ENCODE measurements at regions not wholly inside any gene's neighbourhood (a gene's known extent, or its start where the extent isn't known, plus 50 kb on each side); places are given as distances from the start of the nearest gene placed in this dataset.

DNA sequence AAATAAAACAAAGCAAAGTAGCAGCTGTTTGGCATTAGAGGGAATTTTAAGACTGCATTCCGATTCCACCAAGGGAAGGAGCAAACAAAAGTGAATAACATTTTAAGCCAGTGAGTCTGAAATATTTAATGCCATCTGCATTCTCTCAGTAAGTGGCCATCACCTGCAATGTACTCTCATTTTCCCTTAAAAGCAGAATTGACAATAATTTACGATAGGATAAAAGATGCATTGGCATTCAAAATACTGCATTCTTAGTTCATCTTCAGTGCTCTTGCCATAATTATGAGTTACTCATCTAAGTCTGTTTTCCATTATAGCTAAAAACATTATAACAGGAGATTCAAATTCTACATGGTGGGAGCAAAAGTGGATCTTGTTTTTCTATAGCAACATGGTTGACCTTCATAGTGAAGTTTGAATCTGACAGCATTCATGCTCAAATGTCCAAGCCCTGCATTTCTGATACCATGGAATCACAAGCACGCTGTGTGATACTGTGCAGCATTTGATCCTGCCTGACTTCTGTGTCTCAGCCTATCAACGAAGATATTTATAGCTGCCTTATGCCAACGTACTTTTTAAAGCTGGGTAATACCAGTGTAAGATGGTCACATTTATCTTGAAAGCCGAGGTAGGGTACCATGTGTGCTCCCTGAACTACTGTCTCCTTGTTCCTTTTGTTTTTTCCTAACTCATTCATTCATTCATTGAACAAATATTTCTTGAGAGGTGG is 355.3 kb upstream of the IGFBP7 start:
- Mint-ChIP-seq H3K27ac (no peak overlapping the region), H3K27me3 (ENCODE audit: low read depth in 3 of 3) (peaks cover 0 to 2% (median 2%) of the 10 kb centered on the region in 3 donors), H3K36me3 (no peaks in the 10 kb centered on the region), H3K4me3 (no peak overlapping the region), H3K4me1 (no peaks in the 10 kb centered on the region), H3K9me3 (peaks cover 0 to 6% (median under 1%) of the 10 kb centered on the region in 6 donors)
- DNase-seq, result no peak

DNA sequence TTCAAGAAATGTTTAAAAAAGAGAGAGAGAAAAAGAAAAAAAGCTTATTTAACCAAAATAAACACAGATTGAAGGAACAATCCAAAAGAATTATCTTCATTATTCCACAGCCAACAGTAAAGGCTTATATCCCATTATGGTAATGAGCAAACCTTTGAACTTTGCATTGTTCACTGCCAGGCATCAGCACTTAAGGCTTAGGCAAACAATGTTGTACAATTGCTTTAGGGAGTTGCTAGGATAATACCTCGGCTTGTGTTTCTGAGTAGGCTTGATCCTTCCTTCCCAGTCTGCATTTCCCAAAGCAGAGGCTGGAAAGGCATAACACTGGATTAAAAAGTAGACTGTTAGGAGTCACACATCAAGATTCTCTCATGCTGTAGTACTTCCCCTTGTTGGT is 352.7 kb upstream of the IGFBP7 start:
- Mint-ChIP-seq H3K36me3 (no peaks in the 10 kb centered on the region), H3K9me3 (peaks cover 0 to 3% (median 0%) of the 10 kb centered on the region in 6 donors), H3K27ac (no peak overlapping the region)

DNA sequence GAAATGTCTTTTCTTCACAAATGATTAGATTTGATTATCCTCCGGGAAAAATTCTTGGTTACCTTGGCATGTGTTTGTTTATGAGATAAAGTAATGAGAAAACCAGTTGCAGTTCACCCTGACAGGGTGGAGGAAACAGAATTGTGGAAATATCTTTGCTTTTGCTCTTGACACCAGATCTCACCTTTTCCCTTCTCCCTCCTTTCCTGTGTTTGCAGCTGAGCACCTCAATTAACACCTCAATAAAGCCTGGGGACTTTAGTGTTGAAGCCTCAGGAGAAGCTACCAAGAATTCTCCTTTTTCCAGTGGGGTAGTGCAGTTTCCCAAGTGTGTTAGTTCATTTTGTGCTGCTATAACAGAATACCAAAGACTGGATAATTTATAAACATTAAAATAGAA is 350.8 kb upstream of the IGFBP7 start:
- no peaks in the 10 kb centered on the region for H3K36me3 Mint-ChIP-seq

More for the DNA sequence above, 352.7 kb upstream of the IGFBP7 start:
- no peak for DNase-seq
- peaks cover 0 to 2% (median 2%) of the 10 kb centered on the region in 3 donors for H3K27me3 Mint-ChIP-seq (ENCODE audit: low read depth in 3 of 3)
- no peaks in the 10 kb centered on the region for H3K4me1 Mint-ChIP-seq
- no peak overlapping the region for H3K4me3 Mint-ChIP-seq

DNA sequence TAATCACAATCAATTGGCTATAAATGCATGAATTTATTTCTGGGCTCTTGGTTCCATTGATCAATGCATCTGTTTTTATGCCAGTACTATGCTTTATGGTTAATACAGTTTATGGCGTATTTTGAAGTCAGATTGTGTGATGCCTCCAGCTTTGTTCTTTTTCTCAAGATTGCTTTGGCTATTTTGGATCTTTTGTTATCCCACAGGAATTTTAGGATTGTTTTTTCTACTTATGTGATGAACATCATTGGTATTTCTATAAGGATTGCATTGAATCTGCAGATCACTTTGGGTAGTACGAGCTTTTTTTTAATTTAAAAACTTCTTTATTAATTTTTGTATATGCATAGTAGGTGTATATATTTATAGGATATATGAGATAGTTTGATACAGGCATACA is 338.7 kb upstream of the IGFBP7 start:
- no peaks in the 10 kb centered on the region for H3K4me1 Mint-ChIP-seq
- no peak for DNase-seq
- no peak overlapping the region for H3K27ac Mint-ChIP-seq
- no peak overlapping the region for H3K4me3 Mint-ChIP-seq
- H3K9me3 Mint-ChIP-seq, result peaks cover 1 to 15% (median 7%) of the 10 kb centered on the region in 6 donors
- H3K27me3 Mint-ChIP-seq (ENCODE audit: low read depth in 3 of 3), result peaks cover 0 to 7% (median 0%) of the 10 kb centered on the region in 3 donors
- H3K36me3 Mint-ChIP-seq, result no peaks in the 10 kb centered on the region

More for the DNA sequence above, 350.8 kb upstream of the IGFBP7 start:
- peaks cover 0 to 5% (median 3%) of the 10 kb centered on the region in 6 donors for H3K9me3 Mint-ChIP-seq
- no peak overlapping the region for H3K27ac Mint-ChIP-seq
- DNase-seq, result no peak
- peaks cover 0 to 2% (median under 1%) of the 10 kb centered on the region in 3 donors for H3K27me3 Mint-ChIP-seq (ENCODE audit: low read depth in 3 of 3)
- no peak overlapping the region for H3K4me3 Mint-ChIP-seq
- H3K4me1 Mint-ChIP-seq, result no peaks in the 10 kb centered on the region

DNA sequence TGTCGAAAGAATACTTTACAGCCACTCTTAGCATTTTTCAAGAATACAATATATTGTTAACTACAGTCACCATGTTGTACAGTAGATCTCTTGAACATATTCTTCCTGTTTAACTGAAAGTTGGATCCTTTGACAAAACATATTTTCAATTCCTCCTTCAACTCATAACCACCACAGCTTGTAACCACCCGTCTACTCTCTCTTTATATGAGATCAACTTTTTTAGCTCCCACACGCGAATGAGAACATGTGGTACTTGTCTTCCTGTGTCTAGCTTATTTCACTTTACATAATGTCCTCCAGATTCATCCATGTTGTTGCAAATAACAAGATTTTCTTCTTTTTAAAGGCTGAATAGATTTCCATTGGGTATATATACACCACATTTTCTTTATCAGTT is 338.3 kb upstream of the IGFBP7 start:
- H3K9me3 Mint-ChIP-seq, result peaks cover 1 to 15% (median 7%) of the 10 kb centered on the region in 6 donors
- H3K36me3 Mint-ChIP-seq, result no peaks in the 10 kb centered on the region
- H3K27ac Mint-ChIP-seq, result no peak overlapping the region
- peaks cover 0 to 9% (median 0%) of the 10 kb centered on the region in 3 donors for H3K27me3 Mint-ChIP-seq (ENCODE audit: low read depth in 3 of 3)
- no peaks in the 10 kb centered on the region for H3K4me1 Mint-ChIP-seq
- H3K4me3 Mint-ChIP-seq, result no peak overlapping the region
- DNase-seq, result no peak

DNA sequence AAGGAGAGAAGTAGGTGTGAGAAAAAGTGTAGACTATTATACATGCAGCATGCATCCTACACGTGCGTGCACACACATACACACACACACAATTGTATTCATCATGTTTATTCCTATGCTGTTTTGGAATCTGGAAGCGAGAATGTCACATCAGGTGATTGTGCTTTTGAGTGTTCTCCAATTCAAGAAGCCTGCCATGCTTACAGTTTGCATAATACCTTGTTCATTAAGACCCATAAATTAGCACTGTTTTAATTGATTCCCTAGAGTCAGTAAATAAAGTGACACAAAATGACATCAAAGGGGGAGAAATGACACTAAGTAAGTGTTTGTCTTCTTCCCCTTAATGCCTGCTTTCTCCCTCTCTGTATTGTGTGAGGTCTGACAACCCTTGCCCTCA is 336.1 kb upstream of the IGFBP7 start:
- Mint-ChIP-seq H3K36me3 (no peaks in the 10 kb centered on the region), H3K4me3 (no peak overlapping the region), H3K27me3 (ENCODE audit: low read depth in 3 of 3) (peaks cover 0 to 8% (median 0%) of the 10 kb centered on the region in 3 donors), H3K4me1 (no peaks in the 10 kb centered on the region), H3K27ac (no peak overlapping the region), H3K9me3 (peaks cover 0 to 4% (median 2%) of the 10 kb centered on the region in 6 donors)
- no peak for DNase-seq

DNA sequence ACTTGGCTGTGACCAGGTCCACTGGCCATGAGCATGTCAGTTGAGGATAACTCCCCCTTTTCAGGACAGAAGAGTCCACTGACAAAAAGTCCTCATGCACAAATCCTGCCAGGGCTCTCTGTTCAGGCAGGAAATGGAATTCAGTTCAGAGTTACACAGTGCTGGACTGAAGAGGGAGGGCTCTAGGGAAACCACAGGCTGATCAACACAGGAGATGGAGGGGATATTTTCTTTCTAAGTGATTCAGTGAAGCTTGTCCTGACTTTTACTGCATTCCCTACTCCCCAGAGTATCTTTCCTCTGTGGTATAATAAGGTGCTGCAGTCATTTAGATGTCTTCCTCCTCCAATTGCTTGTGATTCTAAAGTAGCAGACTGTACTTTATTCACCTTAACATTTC is 335.5 kb upstream of the IGFBP7 start:
- no peak for DNase-seq
- Mint-ChIP-seq H3K9me3 (peaks cover 0 to 4% (median 0%) of the 10 kb centered on the region in 6 donors), H3K4me3 (no peak overlapping the region), H3K27ac (no peak overlapping the region), H3K36me3 (no peaks in the 10 kb centered on the region), H3K4me1 (no peaks in the 10 kb centered on the region), H3K27me3 (ENCODE audit: low read depth in 3 of 3) (peaks cover 0 to 8% (median 0%) of the 10 kb centered on the region in 3 donors)

DNA sequence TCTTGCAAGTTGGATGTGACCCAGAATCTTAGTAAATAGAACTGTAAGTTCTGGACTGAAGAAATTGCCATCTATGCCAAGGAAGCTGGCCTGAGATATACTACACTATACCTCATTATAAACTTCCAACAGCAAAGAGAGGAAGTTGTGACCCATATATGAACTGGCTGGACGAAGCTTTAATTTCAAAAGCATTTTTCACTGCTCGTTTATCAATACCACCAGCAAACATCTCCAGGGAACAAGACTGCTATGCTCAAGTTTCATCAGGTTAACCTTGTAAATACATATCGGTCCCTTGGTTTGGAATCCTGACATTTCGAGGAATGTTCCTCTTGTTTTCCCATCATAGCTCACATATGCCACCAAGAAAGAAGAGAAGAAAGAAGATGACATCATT is 334.5 kb upstream of the IGFBP7 start:
- H3K4me1 Mint-ChIP-seq, result no peaks in the 10 kb centered on the region
- no peak overlapping the region for H3K27ac Mint-ChIP-seq
- DNase-seq, result no peak
- no peaks in the 10 kb centered on the region for H3K36me3 Mint-ChIP-seq
- peaks cover 0 to 3% (median 0%) of the 10 kb centered on the region in 6 donors for H3K9me3 Mint-ChIP-seq
- H3K4me3 Mint-ChIP-seq, result no peak overlapping the region
- peaks cover 0 to 8% (median 0%) of the 10 kb centered on the region in 3 donors for H3K27me3 Mint-ChIP-seq (ENCODE audit: low read depth in 3 of 3)

DNA sequence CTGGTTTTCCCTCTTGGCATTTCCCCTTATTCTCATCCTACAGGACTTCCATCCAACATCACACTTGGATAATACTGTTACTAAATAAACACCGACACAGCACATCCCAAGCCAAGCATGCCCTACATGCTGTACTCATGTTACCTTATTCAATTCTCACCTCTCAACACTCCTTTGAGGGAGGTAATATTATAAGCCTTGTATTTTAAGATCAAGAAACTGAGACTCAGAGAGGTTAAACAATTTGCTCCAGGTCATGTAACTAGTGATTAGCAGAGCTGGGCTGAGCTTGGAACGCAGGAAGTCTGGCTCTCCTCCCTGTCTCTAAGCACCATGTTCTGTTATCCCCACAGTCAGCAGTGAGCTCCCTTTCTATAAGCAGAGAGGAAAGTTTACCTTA is 333.6 kb upstream of the IGFBP7 start:
- no peak for DNase-seq
- peaks cover 0 to 5% (median 0%) of the 10 kb centered on the region in 6 donors for H3K9me3 Mint-ChIP-seq
- no peak overlapping the region for H3K27ac Mint-ChIP-seq
- H3K36me3 Mint-ChIP-seq, result no peaks in the 10 kb centered on the region
- no peaks in the 10 kb centered on the region for H3K4me1 Mint-ChIP-seq
- no peak overlapping the region for H3K4me3 Mint-ChIP-seq
- H3K27me3 Mint-ChIP-seq (ENCODE audit: low read depth in 3 of 3), result peaks cover 0 to 8% (median 0%) of the 10 kb centered on the region in 3 donors

DNA sequence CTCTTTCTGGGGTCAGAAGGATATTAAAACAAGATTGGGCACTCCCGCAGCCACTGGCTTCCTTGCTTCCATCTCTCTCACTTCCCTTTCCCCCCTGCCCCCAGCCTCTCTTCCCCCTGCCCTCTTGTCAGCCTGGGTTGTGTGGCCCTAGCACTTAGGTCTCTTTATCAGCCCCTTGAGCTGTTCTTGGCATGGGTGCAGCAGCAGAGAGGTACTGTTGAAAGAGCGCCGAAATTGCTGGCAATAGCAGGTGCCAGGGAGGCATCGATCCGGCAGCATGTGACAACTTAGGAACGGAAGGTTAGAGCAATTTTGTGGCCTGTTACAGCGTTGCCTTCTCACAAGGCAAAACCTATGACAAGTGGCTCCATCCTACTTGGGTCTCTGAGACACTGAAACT is 333.1 kb upstream of the IGFBP7 start:
- H3K4me3 Mint-ChIP-seq, result no peak overlapping the region
- H3K36me3 Mint-ChIP-seq, result no peaks in the 10 kb centered on the region
- no peak for DNase-seq
- H3K4me1 Mint-ChIP-seq, result no peaks in the 10 kb centered on the region
- H3K9me3 Mint-ChIP-seq, result peaks cover 0 to 5% (median 0%) of the 10 kb centered on the region in 6 donors
- H3K27ac Mint-ChIP-seq, result no peak overlapping the region
- H3K27me3 Mint-ChIP-seq (ENCODE audit: low read depth in 3 of 3), result peaks cover 0 to 4% (median 0%) of the 10 kb centered on the region in 3 donors

DNA sequence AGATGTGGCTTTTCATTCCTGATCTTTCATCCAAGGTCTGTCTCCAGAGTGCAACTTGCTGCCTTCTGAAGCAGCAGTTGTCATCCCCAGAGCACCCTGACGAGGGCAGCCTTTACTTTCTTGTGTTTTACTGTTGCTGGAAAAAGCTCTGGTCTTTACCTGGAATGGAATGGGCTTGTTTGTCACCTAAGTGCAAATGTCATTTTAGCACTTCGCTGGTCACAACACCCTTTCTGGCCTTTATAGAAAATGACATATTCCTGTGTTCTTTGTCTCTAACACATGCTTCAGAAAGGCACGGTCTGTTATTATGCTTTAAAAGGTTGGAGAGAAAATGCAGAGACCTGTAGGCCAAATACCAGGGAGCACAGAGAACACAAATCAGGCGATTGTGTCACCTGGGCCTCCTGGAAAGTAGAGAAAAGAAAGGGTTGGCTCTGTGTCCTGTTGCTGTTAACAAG is 332.7 kb upstream of the IGFBP7 start:
- DNase-seq, result no peak
- Mint-ChIP-seq H3K9me3 (peaks cover 0 to 3% (median 0%) of the 10 kb centered on the region in 6 donors), H3K27ac (no peak overlapping the region), H3K36me3 (no peaks in the 10 kb centered on the region), H3K4me3 (no peak overlapping the region), H3K27me3 (ENCODE audit: low read depth in 3 of 3) (peaks cover 0 to 3% (median 0%) of the 10 kb centered on the region in 3 donors), H3K4me1 (no peaks in the 10 kb centered on the region)

DNA sequence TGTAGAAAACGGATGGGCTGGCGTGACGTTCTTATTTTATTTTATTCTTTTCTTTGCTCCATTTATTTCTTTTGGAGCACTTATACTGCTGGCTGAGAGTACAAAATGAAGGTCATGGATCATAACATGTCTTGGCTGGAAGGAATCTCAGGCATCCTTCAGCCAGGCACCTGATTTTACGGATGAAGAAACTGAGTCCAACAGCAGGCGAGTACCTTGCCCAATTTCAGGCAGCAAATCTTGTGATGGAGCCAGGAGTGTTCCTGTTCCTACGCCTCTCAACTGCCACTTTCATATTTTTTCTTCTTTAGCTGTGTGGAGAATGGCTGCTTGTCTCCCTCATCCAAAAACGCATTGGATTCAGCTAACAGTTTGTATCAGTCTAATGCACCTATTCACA is 332.1 kb upstream of the IGFBP7 start:
- Mint-ChIP-seq H3K27ac (no peak overlapping the region), H3K4me3 (no peak overlapping the region), H3K27me3 (ENCODE audit: low read depth in 3 of 3) (peaks cover 0 to 2% (median 0%) of the 10 kb centered on the region in 3 donors), H3K36me3 (no peaks in the 10 kb centered on the region), H3K9me3 (peaks cover 0 to 2% (median 0%) of the 10 kb centered on the region in 6 donors), H3K4me1 (no peaks in the 10 kb centered on the region)
- DNase-seq, result no peak

DNA sequence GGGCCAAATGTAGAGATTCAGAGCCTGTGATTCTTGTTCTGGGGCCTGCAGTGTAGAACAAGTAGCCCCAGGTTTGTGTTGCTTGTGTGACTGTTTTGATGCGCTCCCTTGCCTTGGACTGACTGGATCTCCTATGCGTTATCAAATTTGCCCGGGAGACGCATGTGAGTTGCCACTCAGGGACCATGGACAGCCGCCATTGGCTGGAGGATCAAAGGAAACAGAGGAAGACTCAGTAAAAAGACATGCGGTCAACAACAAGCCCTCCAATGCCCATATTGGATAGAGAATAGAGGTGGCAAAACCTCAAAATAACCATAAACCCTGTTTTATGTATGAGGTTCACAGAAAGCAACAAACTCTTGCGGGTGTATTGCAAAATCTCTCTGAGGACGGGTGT is 327.5 kb upstream of the IGFBP7 start:
- DNase-seq, result no peak
- no peak overlapping the region for H3K4me3 Mint-ChIP-seq
- H3K27me3 Mint-ChIP-seq (ENCODE audit: low read depth in 3 of 3), result peaks cover 0 to 3% (median 2%) of the 10 kb centered on the region in 3 donors
- no peaks in the 10 kb centered on the region for H3K4me1 Mint-ChIP-seq
- H3K27ac Mint-ChIP-seq, result no peak overlapping the region
- no peaks in the 10 kb centered on the region for H3K36me3 Mint-ChIP-seq
- H3K9me3 Mint-ChIP-seq, result peaks cover 0 to 2% (median 0%) of the 10 kb centered on the region in 6 donors

DNA sequence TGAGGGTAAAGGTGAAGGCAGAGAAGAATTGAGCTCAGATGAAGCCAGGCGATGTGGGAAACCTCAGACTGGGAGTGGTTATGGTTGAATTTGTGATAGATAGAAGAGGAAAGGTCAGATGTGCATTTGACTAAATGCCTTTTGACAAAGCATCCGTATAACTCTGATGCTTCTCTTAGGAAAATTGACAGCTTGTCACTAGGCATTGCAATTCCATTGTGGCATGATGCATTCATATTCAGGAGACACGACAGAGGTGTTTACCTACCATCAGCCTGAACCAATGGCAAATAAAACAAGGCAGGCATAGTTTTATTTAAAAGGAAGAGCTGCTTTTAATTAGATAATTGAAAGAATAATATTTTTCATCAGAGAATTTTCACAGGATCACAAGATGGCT is 325.1 kb upstream of the IGFBP7 start:
- H3K4me3 Mint-ChIP-seq, result no peak overlapping the region
- peaks cover 0 to 2% (median 0%) of the 10 kb centered on the region in 6 donors for H3K9me3 Mint-ChIP-seq
- peaks cover 0 to 3% (median 2%) of the 10 kb centered on the region in 3 donors for H3K27me3 Mint-ChIP-seq (ENCODE audit: low read depth in 3 of 3)
- no peak overlapping the region for H3K27ac Mint-ChIP-seq
- no peaks in the 10 kb centered on the region for H3K36me3 Mint-ChIP-seq
- no peak for DNase-seq
- H3K4me1 Mint-ChIP-seq, result no peaks in the 10 kb centered on the region

Data from immature natural killer cell (primary cell).